ENCODE measurements at regions not wholly inside any gene's neighbourhood (a gene's known extent, or its start where the extent isn't known, plus 50 kb on each side); places are given as distances from the start of the nearest gene placed in this dataset.
"Not testable (repeated sequence)": the region's sequence is repeated elsewhere in the genome, so short reads cannot be mapped to it uniquely, and the experiment has no call there.

DNA sequence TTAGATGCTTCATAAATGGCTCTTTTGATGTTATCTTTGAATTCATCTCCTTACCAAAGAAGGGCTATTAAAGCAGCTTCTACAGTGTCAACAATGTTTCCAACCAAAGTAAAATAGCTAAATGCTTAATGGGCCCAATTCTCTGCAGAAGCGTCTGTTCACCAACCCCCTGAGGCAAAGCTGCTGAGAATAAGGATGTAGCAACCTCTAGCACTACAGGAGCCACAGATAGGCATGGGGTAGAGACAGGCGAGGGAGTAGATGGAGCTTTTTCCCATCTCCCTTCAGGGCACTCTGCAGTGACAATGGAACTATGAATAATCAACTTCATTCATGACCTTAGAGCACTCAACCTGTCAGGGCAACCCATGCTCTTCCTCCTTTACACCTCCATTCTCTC is 134.1 kb downstream of the FZD1 start:
- no peak for DNase-seq (ENCODE audit: insufficient read length, low spot score)
- TF ChIP-seq, protein P1, sequence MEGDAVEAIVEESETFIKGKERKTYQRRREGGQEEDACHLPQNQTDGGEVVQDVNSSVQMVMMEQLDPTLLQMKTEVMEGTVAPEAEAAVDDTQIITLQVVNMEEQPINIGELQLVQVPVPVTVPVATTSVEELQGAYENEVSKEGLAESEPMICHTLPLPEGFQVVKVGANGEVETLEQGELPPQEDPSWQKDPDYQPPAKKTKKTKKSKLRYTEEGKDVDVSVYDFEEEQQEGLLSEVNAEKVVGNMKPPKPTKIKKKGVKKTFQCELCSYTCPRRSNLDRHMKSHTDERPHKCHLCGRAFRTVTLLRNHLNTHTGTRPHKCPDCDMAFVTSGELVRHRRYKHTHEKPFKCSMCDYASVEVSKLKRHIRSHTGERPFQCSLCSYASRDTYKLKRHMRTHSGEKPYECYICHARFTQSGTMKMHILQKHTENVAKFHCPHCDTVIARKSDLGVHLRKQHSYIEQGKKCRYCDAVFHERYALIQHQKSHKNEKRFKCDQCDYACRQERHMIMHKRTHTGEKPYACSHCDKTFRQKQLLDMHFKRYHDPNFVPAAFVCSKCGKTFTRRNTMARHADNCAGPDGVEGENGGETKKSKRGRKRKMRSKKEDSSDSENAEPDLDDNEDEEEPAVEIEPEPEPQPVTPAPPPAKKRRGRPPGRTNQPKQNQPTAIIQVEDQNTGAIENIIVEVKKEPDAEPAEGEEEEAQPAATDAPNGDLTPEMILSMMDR (IDR thresholded peaks at IDR 0.05; ENCODE audit: insufficient read depth, missing control alignments): no peak
- FAIRE-seq: no peak

DNA sequence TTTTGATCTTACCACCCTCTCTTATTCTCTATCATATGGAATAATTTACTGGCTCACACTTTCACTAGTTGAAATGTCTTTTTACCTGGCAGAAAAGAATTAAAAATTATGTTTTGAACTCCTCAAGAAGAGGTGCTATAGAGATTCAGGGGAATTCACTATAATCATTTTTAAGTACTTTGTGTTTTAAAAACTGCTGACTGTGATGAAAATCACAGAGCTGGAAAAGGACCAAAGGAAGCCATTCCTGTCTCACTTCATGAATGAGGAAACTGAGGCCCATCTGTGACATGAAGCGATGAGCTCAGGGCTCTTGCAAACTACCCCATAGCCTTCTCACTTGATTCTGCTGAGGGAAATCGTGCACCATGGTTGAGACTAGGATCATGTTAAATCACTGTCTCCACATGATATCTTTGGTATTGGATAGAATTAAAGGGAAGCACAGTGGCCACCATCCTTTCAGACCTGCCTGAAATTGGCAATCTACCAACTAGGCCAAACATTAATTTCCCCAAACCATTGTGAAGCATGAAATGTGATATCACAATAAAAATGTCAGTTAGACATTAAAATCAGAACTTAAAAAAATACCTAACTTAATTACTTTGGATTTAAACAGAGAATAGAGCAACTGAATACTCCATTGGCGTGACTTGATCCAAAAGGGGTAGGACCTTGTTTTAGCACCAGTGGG is 141.0 kb downstream of the FZD1 start:
- FAIRE-seq (no peak), DNase-seq (ENCODE audit: insufficient read length, low spot score) (no peak)
- TF ChIP-seq, protein P1 (IDR thresholded peaks at IDR 0.05; ENCODE audit: insufficient read depth, missing control alignments): no peak

DNA sequence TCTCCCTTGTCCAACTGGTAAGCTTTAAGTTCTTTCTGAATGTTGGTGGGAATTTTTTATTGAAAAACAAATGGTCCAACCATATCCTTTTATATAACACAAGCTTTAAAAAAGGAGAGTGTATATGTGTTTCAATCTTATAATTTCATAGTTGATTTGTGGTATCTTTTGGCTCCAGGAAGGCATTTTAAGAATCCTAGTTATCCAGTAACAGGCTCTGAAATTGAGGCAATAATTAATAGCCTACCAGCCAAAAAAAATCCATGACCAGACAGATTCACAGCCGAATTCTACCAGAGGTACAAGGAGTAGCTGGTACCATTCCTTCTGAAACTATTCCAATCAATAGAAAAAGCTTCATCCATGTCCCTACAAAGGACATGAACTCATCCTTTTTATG is 141.6 kb downstream of the FZD1 start:
- DNase-seq (ENCODE audit: insufficient read length, low spot score); FAIRE-seq: not testable (repeated sequence)

DNA sequence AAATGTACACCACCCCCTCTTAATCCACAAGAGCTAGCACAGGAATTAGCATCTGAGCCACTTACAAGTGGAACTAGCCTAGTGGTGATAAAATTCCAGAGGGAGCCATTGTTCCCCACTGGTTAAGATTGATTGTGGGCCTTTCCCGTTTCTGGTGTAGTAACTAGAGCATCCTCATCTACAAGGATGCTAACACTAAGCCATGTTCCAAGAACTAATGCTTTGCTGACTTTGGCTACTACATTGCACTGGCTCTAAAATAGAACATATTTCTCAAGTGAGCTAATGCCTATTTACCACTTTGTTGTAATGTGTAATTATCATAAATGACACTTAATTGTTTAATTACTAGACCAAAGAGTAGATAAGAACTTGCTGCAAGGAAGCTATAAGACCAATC is 143.7 kb downstream of the FZD1 start:
- TF ChIP-seq, protein P1 (IDR thresholded peaks at IDR 0.05; ENCODE audit: insufficient read depth, missing control alignments): no peak
- DNase-seq (ENCODE audit: insufficient read length, low spot score) (no peak), FAIRE-seq (no peak)

DNA sequence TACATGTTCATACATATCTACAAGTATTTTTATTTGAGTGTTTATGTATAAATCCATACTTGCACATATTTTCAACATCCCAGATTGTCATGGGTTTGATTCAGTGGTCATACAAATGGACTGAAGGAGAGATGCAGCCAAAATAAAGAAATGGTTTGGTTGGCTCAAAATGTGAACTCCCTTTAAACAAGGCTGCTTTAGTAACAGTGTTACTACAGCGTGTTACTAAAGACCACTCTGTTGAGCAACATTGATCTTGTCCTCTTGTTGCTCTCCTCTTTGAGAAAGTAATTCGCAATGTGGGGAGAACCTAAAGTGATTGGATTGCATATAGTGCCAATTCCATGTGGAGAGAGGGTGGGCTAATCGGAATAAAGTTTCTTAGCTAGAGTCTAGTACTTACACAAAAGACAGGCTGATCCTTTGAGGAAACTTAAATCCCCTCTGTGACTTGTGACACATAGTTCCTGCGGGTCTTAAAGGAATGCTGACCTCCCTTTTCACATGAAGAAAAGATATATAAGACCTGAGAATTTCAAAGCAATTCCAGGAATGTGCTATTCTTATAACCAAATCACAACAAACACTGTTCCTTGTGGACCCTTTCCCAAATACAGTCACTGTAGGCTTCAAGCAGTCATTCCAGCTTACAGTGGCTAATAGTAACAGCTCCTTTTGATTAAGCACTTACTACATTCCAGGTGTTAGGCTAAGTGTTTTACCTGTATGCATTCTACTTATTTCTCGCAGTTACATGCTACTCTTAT is 144.3 kb downstream of the FZD1 start:
- TF ChIP-seq, protein P1 (IDR thresholded peaks at IDR 0.05; ENCODE audit: insufficient read depth, missing control alignments): no peak
- no peak for DNase-seq (ENCODE audit: insufficient read length, low spot score)
- FAIRE-seq: no peak

DNA sequence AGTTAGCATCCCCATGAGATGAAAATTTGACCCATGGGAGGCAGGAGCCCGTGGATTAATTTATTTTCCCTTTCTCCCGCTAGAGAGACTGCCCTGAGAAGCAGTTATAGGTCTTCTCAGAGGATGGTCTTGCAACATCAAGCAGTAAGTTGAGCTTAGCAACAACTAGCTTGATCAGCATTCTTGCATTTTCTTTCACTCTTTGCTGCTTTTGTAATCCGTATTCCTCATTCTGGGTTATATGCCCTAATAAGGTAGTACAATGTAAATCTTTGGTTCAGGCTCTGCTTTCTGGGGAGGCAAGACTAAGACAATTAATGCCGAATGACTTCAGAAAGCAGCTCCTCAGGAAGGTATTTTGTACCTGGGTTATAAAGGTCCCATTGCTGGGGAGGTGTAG is 146.8 kb downstream of the FZD1 start:
- TF ChIP-seq, protein P1 (IDR thresholded peaks at IDR 0.05; ENCODE audit: insufficient read depth, missing control alignments): no peak
- no peak for DNase-seq (ENCODE audit: insufficient read length, low spot score)
- no peak for FAIRE-seq

DNA sequence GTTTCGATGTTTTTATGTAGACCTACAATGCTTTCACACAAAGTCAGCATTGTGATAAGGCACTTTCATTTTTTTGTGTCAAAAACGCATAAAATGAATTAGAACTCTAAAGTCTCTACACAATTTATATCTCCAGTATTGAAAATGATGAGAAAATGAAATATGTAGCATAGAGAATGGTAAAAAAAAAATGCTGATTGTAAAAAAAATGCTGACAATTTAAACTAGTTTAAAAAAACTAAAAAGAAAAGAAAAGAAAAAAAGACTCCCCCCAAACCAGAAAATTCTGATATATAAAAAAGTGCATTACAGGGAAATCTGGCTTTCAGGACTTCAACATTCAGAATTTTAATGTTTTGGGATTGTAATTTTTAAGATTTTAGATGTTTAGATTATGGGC is 148.1 kb downstream of the FZD1 start:
- FAIRE-seq (no peak), DNase-seq (ENCODE audit: insufficient read length, low spot score) (no peak)
- TF ChIP-seq, protein P1 (IDR thresholded peaks at IDR 0.05; ENCODE audit: insufficient read depth, missing control alignments): no peak
